C4-2B (cell line): ENCODE measurements at regions not wholly inside any gene's neighbourhood (a gene's known extent, or its start where the extent isn't known, plus 50 kb on each side); places are given as distances from the start of the nearest gene placed in this dataset.
A peak's percentile ranks its signal among the peaks of the same experiment; 100 is the strongest.

ENCODE experiments used
- H3K27ac ChIP-seq: fragments of 450-650 bp; 2 replicates; pipeline ENCODE4 v1.5.1; 2017
- ZFX ChIP-seq: fragments of 450-650 bp; IDR thresholded peaks from 2 replicates; pipeline ENCODE4 v1.6.1; 2017
- TF ChIP-seq, protein P1 (sequence below): fragments of 450-650 bp; conservative IDR thresholded peaks from 2 replicates; pipeline ENCODE4 v1.5.1; 2017; ENCODE audit warnings: mild to moderate bottlenecking

DNA sequence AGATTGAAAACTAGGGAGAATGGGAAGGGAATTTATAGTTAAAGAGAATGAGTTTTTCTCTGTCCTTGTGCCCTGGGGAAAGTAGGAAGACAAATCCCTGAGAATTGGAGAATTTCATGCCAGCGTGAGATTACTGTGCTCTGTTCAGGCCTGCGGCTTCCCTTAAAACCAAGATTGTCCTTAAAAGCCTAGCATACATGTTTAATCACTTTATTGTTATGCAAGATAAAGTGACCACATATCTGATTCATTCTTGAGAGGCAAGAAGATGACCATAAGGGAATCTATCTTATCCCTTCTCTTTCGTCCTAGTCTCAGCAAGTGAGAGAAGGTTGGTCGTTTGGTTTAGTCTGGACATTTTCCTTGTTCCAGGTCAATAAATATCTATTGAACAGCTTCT, 75.9 kb downstream of the ADCYAP1 start:
- no peak overlapping the region for H3K27ac ChIP-seq
- TF ChIP-seq ZFX: no peak
- TF ChIP-seq, protein P1, sequence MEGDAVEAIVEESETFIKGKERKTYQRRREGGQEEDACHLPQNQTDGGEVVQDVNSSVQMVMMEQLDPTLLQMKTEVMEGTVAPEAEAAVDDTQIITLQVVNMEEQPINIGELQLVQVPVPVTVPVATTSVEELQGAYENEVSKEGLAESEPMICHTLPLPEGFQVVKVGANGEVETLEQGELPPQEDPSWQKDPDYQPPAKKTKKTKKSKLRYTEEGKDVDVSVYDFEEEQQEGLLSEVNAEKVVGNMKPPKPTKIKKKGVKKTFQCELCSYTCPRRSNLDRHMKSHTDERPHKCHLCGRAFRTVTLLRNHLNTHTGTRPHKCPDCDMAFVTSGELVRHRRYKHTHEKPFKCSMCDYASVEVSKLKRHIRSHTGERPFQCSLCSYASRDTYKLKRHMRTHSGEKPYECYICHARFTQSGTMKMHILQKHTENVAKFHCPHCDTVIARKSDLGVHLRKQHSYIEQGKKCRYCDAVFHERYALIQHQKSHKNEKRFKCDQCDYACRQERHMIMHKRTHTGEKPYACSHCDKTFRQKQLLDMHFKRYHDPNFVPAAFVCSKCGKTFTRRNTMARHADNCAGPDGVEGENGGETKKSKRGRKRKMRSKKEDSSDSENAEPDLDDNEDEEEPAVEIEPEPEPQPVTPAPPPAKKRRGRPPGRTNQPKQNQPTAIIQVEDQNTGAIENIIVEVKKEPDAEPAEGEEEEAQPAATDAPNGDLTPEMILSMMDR: no peak

DNA sequence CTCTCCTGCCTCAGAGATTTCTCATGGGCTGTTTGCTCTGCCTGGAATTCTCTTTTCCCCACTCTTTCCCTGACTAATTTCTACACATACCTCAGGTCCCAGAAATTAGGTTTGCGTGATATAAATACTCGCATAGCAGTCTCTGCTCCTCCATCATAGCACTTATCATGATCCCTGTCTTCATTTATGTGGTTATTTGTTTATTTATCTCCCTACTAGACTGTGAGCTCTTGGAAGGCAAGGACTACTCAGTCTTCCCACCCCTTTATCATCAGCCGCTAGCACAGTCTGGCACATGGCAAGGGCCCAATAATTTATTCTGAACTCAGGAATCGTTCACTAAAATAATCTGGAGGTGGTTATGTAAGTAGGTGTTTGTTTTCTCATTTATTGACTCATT, 79.3 kb downstream of the ADCYAP1 start:
- TF ChIP-seq ZFX: no peak
- TF ChIP-seq, protein P1: no peak
- H3K27ac ChIP-seq: no peak overlapping the region

DNA sequence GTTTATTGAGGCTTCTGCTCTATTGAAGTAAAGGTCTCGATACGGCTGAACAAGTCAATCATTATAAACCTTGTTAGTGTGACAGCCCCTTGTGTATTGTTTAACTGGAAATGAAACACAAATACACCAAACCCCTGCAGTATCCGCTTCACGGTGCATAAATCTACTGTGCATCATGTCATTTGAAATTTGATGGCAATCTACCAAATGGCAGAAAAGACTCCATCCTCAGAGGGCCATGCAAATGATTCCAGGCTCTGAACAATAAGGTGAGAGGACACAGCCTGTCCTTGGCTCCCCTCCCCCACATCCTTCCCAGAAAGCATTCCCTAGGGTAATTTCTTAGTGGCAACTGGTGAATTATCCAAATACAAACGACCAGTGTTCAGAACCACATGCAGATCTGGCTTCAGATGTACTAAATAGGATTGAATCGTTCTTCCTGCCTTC, 80.6 kb downstream of the ADCYAP1 start:
- H3K27ac ChIP-seq: no peak overlapping the region
- TF ChIP-seq, protein P1: no peak
- TF ChIP-seq ZFX: no peak

DNA sequence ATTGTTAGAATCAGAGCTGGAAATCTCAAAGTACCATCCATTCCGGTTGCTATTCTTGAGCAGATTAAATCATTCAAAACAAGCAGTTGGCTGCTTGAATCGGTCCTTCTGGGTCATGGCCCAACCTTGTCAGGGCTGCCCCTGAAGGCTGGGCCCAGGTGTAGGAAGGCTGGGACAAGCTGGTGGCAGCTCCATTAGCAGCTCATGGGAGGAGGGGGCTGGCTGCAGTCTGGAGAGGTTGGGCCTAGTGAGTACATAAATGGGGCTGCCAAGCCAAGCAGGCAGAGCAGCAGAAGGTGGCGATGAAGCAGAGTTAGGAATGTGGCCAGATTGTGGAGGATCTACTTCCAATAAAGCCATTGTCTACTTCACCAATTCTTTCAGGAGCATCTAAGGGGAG, 81.4 kb downstream of the ADCYAP1 start:
- TF ChIP-seq, protein P1: no peak
- 0 out of 2 replicates have a peak, but pooled peaks have one; percentile 12 for TF ChIP-seq ZFX
- H3K27ac ChIP-seq: no peak overlapping the region

DNA sequence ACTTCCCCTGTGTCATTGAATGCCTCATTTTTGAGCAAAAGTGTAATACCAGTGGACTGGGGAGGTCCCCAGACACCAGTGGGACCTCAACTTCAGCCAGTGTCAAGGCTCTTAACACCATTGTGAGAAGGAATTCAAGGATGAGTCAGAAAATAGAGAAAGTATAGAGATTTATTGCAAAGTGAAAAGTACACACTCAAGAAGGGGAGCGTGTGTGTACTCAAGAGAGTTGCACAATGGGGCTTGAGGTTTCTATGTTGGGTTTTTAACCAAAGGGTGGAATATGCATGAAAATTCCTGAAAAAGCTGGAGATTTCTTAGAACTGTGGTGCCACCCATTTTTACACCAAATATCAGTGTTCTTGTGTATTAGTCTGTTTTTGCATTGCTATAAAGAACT, 81.9 kb downstream of the ADCYAP1 start:
- no peak for TF ChIP-seq ZFX
- TF ChIP-seq, protein P1: no peak
- H3K27ac ChIP-seq: no peak overlapping the region

DNA sequence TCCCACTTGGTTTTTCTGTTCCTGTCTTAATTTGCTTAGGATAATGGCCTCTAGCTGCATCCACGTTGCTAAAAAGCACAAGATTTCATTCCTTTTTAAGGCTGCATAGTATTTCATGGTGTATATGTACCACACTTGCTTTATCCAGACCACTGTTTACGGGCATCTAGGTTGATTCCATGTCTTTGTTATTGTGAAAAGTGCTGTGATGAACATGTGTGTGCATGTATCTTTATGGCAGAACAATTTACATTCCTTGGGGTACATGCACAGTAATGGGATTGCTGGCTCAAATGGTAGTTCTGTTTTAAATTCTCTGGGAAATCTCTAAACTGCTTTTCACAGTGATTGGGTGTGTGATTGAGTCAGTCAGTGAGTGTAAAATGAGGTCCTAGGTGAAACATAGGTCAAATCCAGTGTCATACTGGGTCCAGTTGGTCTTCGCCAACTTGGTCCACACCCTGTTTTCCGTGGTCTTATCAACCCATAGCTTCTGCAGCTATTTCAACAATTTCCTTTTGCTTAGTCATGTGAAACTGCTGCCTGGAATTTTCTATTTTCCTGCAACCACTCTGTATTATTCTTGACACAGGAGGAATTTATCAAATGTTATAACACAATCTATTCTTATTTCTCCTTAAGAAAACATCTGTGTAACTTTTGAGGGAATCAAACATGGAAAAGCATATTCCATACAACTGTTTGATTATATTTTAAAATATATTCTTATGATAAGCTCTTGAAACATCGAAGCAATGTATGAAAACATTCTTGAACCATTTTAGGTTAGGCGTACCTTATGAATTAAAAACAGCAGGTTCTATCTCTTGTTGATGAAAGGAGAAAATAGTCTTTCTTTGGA, 82.9 kb downstream of the ADCYAP1 start:
- TF ChIP-seq, protein P1: no peak
- TF ChIP-seq ZFX: no peak
- no peak overlapping the region for H3K27ac ChIP-seq

DNA sequence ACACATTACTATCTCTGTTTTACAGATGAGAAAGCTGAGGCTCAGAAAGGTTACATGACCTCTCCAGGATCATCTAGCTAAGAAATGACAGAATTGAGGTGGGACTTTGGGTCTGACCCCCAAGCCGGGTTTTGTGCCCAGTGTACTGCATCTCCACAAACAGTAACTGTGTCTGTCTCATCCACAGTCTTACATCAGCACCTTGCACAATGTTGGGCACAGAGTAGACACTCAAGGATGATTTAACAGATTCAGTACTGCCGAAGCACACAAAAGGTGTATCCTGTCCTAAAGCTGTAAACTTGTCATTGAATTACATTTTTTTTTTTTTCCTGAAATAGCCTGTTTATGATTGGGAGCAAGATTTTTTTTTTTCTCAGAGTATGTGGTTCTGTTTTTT, 84.8 kb downstream of the ADCYAP1 start:
- TF ChIP-seq ZFX: no peak
- TF ChIP-seq, protein P1: no peak
- no peak overlapping the region for H3K27ac ChIP-seq
